GF-D8 (cell line): ENCODE measurements at regions not wholly inside any gene's neighbourhood (a gene's known extent, or its start where the extent isn't known, plus 50 kb on each side); places are given as distances from the start of the nearest gene placed in this dataset.
"Not testable (repeated sequence)": the region's sequence is repeated elsewhere in the genome, so short reads cannot be mapped to it uniquely, and the experiment has no call there.

Experiments used
- DNase-seq: peaks from one replicate; lab custom pipeline; 2025; lab: John Stamatoyannopoulos, UW

- DNase-seq = no peak
These were observed 73.8 kb upstream of the EPCAM start for GRCh38 chr2:47295131-47295980.

DNA sequence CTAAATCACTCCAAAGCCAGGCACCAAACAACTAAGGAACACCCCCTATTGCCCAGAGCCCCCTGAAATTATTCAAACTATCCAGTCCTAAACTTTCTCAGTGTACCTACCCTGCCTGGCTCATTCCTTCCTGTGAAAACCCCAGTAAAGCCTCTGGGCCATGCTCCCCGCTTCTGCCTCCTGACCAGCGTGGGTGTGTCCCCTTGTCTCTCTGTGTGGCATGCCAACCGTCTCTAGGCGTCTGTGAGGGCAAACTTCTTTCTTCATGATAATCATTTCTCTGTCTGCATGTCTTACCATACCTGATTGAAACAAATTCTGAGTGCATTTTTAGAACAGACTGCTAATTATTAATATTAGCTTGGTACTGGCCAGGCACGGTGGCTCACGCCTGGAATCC is 75.1 kb upstream of the EPCAM start:
- DNase-seq = no peak

DNA sequence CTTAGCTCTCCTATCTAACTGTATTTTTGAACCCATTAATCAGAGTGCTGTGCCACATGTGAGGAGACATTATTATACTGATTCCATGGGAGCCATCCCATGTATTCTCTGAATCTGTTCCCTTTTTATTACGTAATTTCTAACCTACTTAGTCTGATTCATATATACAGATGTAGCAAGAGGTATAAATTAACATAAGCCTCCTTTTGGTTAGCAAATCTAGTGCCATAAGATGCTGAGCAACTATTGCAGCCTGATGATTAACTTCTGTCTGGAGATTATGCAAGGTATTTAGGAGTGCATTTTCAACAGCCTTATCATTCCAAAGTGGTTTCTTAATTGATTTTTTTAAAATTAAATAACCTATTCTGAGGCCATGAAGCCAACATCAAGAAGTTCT is 80.2 kb upstream of the EPCAM start:
- no peak for DNase-seq

GRCh38 chr2:47283659-47284058 is 85.5 kb upstream of the EPCAM start:
- no peak for DNase-seq

GRCh38 chr2:47282621-47283272 is 86.4 kb upstream of the EPCAM start:
- DNase-seq = no peak

DNA sequence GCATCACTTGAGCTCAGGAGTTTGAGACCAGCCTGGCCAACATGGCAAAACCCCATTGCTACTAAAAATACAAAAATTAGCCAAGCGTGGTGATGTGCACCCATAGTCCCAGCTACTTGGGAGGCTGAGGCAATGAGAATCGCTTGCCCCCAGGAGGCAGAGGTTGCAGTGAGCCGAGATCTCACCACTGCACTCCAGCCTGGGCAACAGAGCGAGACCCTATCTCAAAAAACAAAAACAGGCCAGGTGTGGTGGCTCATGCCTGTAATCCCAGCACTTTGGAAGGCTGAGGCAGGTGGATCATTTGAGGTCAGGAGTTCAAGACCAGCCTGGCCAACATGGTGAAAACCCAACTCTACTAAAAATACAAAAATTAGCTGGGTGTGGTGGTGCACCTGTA is 89.6 kb upstream of the EPCAM start:
- not testable (repeated sequence) for DNase-seq

GRCh38 chr2:47277987-47278386 is 91.1 kb upstream of the EPCAM start:
- DNase-seq = no peak

GRCh38 chr2:47277187-47277586 is 91.9 kb upstream of the EPCAM start:
- DNase-seq = no peak

GRCh38 chr2:47276061-47276460 is 93.0 kb upstream of the EPCAM start:
- DNase-seq = no peak

- DNase-seq = no peak
These were observed 94.9 kb upstream of the EPCAM start for GRCh38 chr2:47274054-47274782.

GRCh38 chr2:47272905-47273758 is 96.0 kb upstream of the EPCAM start:
- no peak for DNase-seq

DNA sequence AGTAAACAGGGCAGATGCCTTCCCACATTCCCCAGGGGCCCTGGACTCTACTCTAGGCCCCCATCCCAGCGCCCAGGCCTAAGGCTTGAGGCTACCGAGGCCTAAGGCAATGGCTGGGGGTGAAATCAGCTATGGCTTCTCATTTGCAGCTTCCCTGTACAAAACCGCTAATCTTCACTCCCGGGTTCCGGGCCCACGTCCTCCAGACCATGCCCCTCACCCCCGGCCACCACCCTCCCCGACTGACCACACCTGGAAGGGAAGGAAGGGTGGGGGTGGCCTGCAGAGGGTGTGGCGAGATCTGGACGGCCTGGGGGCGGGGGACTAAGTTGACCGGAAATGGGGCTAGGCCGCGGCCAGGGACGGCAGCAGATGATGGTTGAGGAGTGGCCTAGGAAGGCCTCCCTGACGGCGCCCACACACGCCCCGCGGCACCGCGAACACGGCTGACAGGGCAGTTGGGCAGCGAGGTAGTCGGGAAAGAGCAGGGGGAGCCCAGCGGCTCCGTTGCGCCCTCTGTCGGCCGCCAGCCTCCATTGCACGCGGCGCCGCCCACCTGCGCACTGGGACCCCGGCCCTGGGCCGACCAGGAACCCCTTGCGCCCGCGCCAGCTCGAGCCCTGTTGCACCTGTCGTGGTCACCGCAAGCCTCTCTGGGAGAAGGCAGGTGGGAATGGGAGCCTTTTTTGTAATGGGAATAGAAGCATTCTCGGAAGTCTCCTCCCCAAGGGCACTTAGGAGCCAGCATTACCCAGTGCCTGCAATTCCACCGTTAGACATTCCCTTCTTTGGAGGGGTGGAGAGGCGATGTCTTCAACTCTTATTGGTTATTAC is 95.9 kb upstream of the CALM2 start:
- no peak for DNase-seq

- DNase-seq = no peak
These were observed 95.0 kb upstream of the CALM2 start for GRCh38 chr2:47271054-47272000.

DNA sequence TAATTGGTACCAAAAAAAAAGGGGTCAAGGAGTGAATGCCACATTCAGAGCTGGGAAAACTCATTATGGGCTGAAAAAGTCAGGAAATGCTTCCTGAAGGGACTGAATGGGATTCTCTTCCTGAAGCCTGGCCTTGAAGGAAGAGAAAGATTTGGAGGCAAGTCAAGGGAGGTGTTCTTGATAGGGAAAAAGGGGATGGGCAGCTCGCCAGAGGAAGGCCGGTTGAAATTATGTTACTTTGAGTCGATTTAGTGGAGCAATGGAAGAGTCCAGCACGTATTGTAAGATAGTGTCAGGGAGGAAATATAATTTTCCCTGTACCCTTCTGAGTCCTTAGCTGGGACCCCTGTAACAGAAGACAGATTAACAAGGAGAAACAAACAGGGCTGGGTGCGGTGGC is 94.1 kb upstream of the CALM2 start:
- DNase-seq = no peak

DNA sequence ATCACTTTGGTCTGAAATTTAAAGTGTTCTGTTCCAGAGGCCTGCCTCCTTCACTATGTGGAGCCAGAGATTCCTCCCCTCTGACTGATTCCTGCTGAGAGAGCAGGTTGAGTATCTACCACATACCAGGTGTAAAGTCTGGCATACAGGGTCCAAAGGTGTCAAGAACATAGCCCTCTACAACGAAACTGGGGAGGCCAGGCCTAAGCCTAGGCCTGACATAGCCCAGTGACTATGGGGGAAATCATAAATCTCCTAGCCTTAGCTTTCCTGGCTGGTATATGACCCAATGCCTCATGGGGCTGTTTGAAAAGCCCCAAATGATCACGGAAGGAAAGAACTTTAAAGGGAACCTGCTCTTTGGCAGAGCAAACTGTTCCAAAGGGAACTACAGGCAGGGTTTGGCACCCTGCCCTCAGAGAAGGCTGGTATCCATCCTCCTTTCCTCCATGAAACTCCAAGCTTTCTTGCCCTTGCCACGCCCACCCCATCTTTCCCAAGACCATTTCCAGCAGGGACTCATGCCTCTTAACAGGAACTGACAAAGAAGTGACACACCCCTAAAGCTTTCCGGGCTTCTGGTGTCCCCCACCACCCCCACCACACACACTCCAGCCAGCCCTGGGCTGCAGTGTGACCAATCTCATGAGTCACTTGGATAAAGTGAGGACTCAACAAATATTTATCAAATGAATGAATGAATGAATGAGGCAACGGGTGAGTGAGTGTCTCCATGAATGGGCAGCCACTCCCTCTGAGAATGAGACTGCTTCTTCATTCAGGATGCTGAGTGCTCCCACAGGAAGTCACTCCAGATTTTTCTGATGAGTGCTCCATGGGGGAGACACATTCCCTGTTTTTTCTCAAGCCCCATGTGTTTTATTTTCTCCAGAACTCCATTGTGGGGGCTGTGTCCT is 93.3 kb upstream of the CALM2 start:
- no peak for DNase-seq

DNA sequence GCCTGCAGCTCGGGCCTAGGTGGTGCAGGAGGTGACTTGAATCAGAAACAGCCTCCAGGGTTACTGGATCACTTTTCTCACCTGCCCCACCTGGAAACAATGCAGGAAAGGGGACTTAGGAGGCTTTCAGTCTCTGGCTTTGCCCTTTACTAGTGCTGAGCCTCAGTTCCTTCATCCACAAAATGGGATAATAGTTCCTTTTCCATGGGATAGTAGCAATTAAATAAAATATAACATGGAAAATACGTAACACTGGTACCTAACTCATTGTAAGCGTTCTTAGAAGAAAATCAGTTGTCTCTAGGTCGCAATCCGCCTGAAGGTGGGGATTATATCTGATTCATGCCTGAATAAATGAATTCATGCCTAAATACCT is 91.4 kb upstream of the CALM2 start:
- DNase-seq = no peak

- DNase-seq = no peak
These were observed 90.8 kb upstream of the CALM2 start for GRCh38 chr2:47266939-47267710.

DNA sequence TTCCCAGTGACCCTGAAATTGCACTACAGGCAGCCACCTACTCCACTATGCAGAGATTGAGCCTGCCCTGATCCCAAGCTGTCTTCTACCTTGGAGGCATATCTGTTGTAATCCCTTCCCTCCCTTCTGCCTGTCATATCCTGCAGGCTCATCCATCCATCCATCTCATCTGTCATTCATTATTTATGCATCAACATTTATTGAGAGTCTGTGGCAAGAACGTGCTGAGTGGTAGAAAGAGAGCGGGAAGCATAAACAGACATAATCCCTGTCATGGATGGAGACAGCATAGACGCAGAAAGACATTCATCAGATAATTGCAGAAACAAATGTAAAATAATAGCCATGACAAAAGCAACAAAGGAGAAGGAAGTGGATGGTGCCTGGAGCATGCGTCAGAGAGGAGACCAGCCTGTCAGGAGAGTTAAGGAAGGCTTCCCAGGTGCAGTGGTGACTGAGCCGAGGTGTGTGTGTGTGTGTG is 89.5 kb upstream of the CALM2 start:
- DNase-seq = no peak
